ENCODE measurements at regions not wholly inside any gene's neighbourhood (a gene's known extent, or its start where the extent isn't known, plus 50 kb on each side); places are given as distances from the start of the nearest gene placed in this dataset.
"Not testable (repeated sequence)": the region's sequence is repeated elsewhere in the genome, so short reads cannot be mapped to it uniquely, and the experiment has no call there.

- DNase-seq (ENCODE audit: low read depth): not testable (repeated sequence)
Observed at GRCh38 chr4:49117951-49118350, 131.9 kb downstream of the CWH43 start.

GRCh38 chr4:49118379-49119212 is 132.5 kb downstream of the CWH43 start:
- DNase-seq (ENCODE audit: low read depth): not testable (repeated sequence)

- DNase-seq (ENCODE audit: low read depth): not testable (repeated sequence)
Observed at GRCh38 chr4:49119345-49119744, 133.3 kb downstream of the CWH43 start.

GRCh38 chr4:49120042-49120779 is 134.1 kb downstream of the CWH43 start:
- not testable (repeated sequence) for DNase-seq (ENCODE audit: low read depth)

GRCh38 chr4:49120804-49121203 is 134.7 kb downstream of the CWH43 start:
- DNase-seq (ENCODE audit: low read depth): not testable (repeated sequence)

GRCh38 chr4:49126443-49126842 is 140.4 kb downstream of the CWH43 start:
- DNase-seq (ENCODE audit: low read depth): not testable (repeated sequence)

- DNase-seq (ENCODE audit: low read depth): not testable (repeated sequence)
Observed at GRCh38 chr4:49126858-49127257, 140.8 kb downstream of the CWH43 start.

GRCh38 chr4:49129385-49129784 is 143.3 kb downstream of the CWH43 start:
- DNase-seq (ENCODE audit: low read depth): not testable (repeated sequence)

GRCh38 chr4:49129870-49130269 is 143.8 kb downstream of the CWH43 start:
- not testable (repeated sequence) for DNase-seq (ENCODE audit: low read depth)

GRCh38 chr4:49130724-49131123 is 144.6 kb downstream of the CWH43 start:
- not testable (repeated sequence) for DNase-seq (ENCODE audit: low read depth)

- DNase-seq (ENCODE audit: low read depth): not testable (repeated sequence)
Observed at GRCh38 chr4:49137043-49137442, 151.0 kb downstream of the CWH43 start.

- not testable (repeated sequence) for DNase-seq (ENCODE audit: low read depth)
Observed at GRCh38 chr4:49137961-49138360, 151.9 kb downstream of the CWH43 start.

- not testable (repeated sequence) for DNase-seq (ENCODE audit: low read depth)
Observed at GRCh38 chr4:49138818-49139217, 152.7 kb downstream of the CWH43 start.

GRCh38 chr4:49139513-49139912 is 153.4 kb downstream of the CWH43 start:
- not testable (repeated sequence) for DNase-seq (ENCODE audit: low read depth)

GRCh38 chr4:49140351-49140750 is 154.3 kb downstream of the CWH43 start:
- DNase-seq (ENCODE audit: low read depth): not testable (repeated sequence)

GRCh38 chr4:49141955-49142354 is 155.9 kb downstream of the CWH43 start:
- not testable (repeated sequence) for DNase-seq (ENCODE audit: low read depth)

- not testable (repeated sequence) for DNase-seq (ENCODE audit: low read depth)
Observed at GRCh38 chr4:49147143-49147542, 161.1 kb downstream of the CWH43 start.

GRCh38 chr4:49147596-49147995 is 161.5 kb downstream of the CWH43 start:
- DNase-seq (ENCODE audit: low read depth): not testable (repeated sequence)

- DNase-seq (ENCODE audit: low read depth): peak; percentile 26
Observed at GRCh38 chr4:49149006-49149975, 163.2 kb downstream of the CWH43 start.

GRCh38 chr4:49150351-49151083 is 164.4 kb downstream of the CWH43 start:
- not testable (repeated sequence) for DNase-seq (ENCODE audit: low read depth)

GRCh38 chr4:49153011-49153410 is 166.9 kb downstream of the CWH43 start:
- DNase-seq (ENCODE audit: low read depth): not testable (repeated sequence)

Data from GM04504 (cell line).